ENCODE measurements at regions not wholly inside any gene's neighbourhood (a gene's known extent, or its start where the extent isn't known, plus 50 kb on each side); places are given as distances from the start of the nearest gene placed in this dataset.

- TF ChIP-seq CTCF (IDR thresholded peaks at IDR 0.05) (no peak), POLR2A (IDR thresholded peaks at IDR 0.05) (no peak), EP300 (IDR thresholded peaks at IDR 0.05) (no peak)
Observed at GRCh38 chr9:108149326-108149725, 659.8 kb upstream of the KLF4 start.
